K562 (cell line): ENCODE measurements at regions not wholly inside any gene's neighbourhood (a gene's known extent, or its start where the extent isn't known, plus 50 kb on each side); places are given as distances from the start of the nearest gene placed in this dataset.

Experiments used
- ATF3 ChIP-seq, 2 experiments: fragments of 450-650 bp in 1 of 2; sonication (generic) in 1 of 2; formaldehyde crosslinking in 1 of 2; IDR thresholded peaks in 1 of 2; conservative IDR thresholded peaks in 1 of 2; 2 replicates each; pipeline versions ENCODE4 v1.6.1 to v1.8.1; 2016 to 2023; ENCODE audit warnings: mild to moderate bottlenecking in 2 of 2, moderate library complexity in 2 of 2, inconsistent platforms in 1 of 2, missing genetic modification reagents in 1 of 2
- BMI1 ChIP-seq: fragments of 150-350 bp; IDR thresholded peaks from 2 replicates; pipeline ENCODE4 v1.6.1; 2014; ENCODE audit warnings: low read length
- CBX2 ChIP-seq: fragments of 200-600 bp; sonication (generic); IDR thresholded peaks from one replicate; pipeline ENCODE4 v1.6.1; 2012; ENCODE audit warnings: mild to moderate bottlenecking, low read length, inconsistent platforms; ENCODE audit not compliant: insufficient read depth, poor library complexity, severe bottlenecking
- CTCF ChIP-seq, 3 experiments: IDR thresholded peaks in 2 of 3; conservative IDR thresholded peaks in 1 of 3; 2 replicates each; pipeline ENCODE4 v1.5.1; 2011 to 2012; ENCODE audit warnings: low read length in 3 of 3, mild to moderate bottlenecking in 3 of 3, control low read depth in 2 of 3, improper control_type of control experiment in 1 of 3, inconsistent platforms in 1 of 3, low read depth in 1 of 3, mixed read lengths in 1 of 3, moderate library complexity in 1 of 3; ENCODE audit not compliant: insufficient read depth in 2 of 3
- DPF2 ChIP-seq: fragments of 450-650 bp; IDR thresholded peaks from 2 replicates; pipeline ENCODE4 v1.6.1; 2016
- FOXK1 ChIP-seq: sonication (generic); formaldehyde crosslinking; IDR thresholded peaks from 2 replicates; pipeline ENCODE4 v1.8.0; 2022; ENCODE audit warnings: missing genetic modification reagents, mild to moderate bottlenecking, borderline replicate concordance
- GABPA ChIP-seq: fragments of 200-800 bp; sonication (Bioruptor generic); conservative IDR thresholded peaks from 2 replicates; pipeline ENCODE4 v1.6.1; 2016; ENCODE audit warnings: low read depth, missing genetic modification characterization, missing compliant biosample characterization
- HES1 ChIP-seq: fragments of 450-650 bp; IDR thresholded peaks from 2 replicates; pipeline ENCODE4 v1.6.1; 2016; ENCODE audit warnings: low read depth, mild to moderate bottlenecking, moderate library complexity
- HSF4 ChIP-seq: fragments of 250-450 bp; sonication (Bioruptor Pico); IDR thresholded peaks from 2 replicates; pipeline ENCODE4 v2.1.2; 2022; ENCODE audit warnings: mild to moderate bottlenecking, moderate library complexity, borderline replicate concordance
- KDM1A ChIP-seq, 2 experiments: fragments of 450-650 bp; IDR thresholded peaks; 2 replicates each; pipeline ENCODE4 v1.6.1; 2016; ENCODE audit warnings: mild to moderate bottlenecking in 2 of 2
- MTF1 ChIP-seq: fragments of 250-450 bp; sonication (Bioruptor Pico); IDR thresholded peaks from 2 replicates; pipeline ENCODE4 v1.9.0; 2021; ENCODE audit warnings: moderate library complexity, mild to moderate bottlenecking, inconsistent platforms, borderline replicate concordance
- NBN ChIP-seq: fragments of 450-650 bp; IDR thresholded peaks from 2 replicates; pipeline ENCODE4 v1.6.1; 2016; ENCODE audit warnings: low read depth, mild to moderate bottlenecking
- PKNOX1 ChIP-seq: fragments of 450-650 bp; IDR thresholded peaks from 2 replicates; pipeline ENCODE4 v1.6.1; 2016
- TBL1XR1 ChIP-seq, 2 experiments: IDR thresholded peaks; 2 replicates each; pipeline ENCODE4 v1.6.1; 2012; ENCODE audit warnings: improper control_type of control experiment in 2 of 2, low read length in 2 of 2, mild to moderate bottlenecking in 1 of 2
- TRIM24 ChIP-seq, 2 experiments: fragments of 450-650 bp; IDR thresholded peaks; 2 replicates each; pipeline ENCODE4 v1.6.1; 2016
- ZHX1 ChIP-seq: fragments of 150-350 bp; conservative IDR thresholded peaks from 2 replicates; pipeline ENCODE4 v1.6.1; 2014; ENCODE audit warnings: low read length
- ZNF639 ChIP-seq, 2 experiments: fragments of 200-800 bp in 1 of 2; sonication (Bioruptor generic) in 1 of 2; sonication (generic) in 1 of 2; formaldehyde crosslinking in 1 of 2; IDR thresholded peaks in 1 of 2; conservative IDR thresholded peaks in 1 of 2; 2 replicates each; pipeline versions ENCODE4 v1.5.0 to v1.6.1; 2016 to 2020; ENCODE audit warnings: missing compliant biosample characterization in 1 of 2, missing genetic modification characterization in 1 of 2, missing genetic modification reagents in 1 of 2

GRCh38 chr6:27694547-27694874 is 217.7 kb downstream of the OR2B2 start (continued):
- TF ChIP-seq ZHX1 = no peak
- peak; percentile 10; the same call in 1 of the 2 replicates for TF ChIP-seq DPF2
- TF ChIP-seq TBL1XR1 (IDR thresholded peaks at IDR 0.05; ENCODE audit: low read length in 2 of 2) = 0 out of 4 replicates have a peak, but pooled peaks of 1 of the 2 experiments have one; percentile 15
- TF ChIP-seq ZNF639 (CRISPR knock-in tag; conservative IDR thresholded peaks at IDR 0.05 in 1 of 2, IDR thresholded peaks at IDR 0.05 in 1 of 2) = 0 out of 4 replicates have a peak, but pooled peaks of 1 of the 2 experiments have one; percentile 3
- TF ChIP-seq HSF4 (CRISPR knock-in tag) = no peak
- TF ChIP-seq FOXK1 = no peak
- no peak for TF ChIP-seq NBN
- peak; percentile 68; the same call in 1 of the 2 replicates for TF ChIP-seq PKNOX1
- no peak for TF ChIP-seq TRIM24 (IDR thresholded peaks at IDR 0.05)
- no peak for TF ChIP-seq CBX2
- TF ChIP-seq GABPA (tag) = no peak
- TF ChIP-seq KDM1A (IDR thresholded peaks at IDR 0.05) = peak; percentile 21 to 22; a peak in 1 of 4 replicates
- TF ChIP-seq BMI1 = no peak
- TF ChIP-seq ATF3 (IDR thresholded peaks at IDR 0.05) = no peak
- TF ChIP-seq ATF3 (CRISPR knock-in tag; conservative IDR thresholded peaks at IDR 0.05) = 0 out of 2 replicates have a peak, but pooled peaks have one; percentile 2
- no peak for TF ChIP-seq CTCF (IDR thresholded peaks at IDR 0.05 in 2 of 3, conservative IDR thresholded peaks at IDR 0.05 in 1 of 3; ENCODE audit: insufficient read depth in 2 of 3, low read depth in 1 of 3, low read length in 3 of 3)
- TF ChIP-seq HES1 = 0 out of 2 replicates have a peak, but pooled peaks have one; percentile 2
- TF ChIP-seq MTF1 (CRISPR knock-in tag) = no peak
